HG02885 (cell line): ENCODE measurements at regions not wholly inside any gene's neighbourhood (a gene's known extent, or its start where the extent isn't known, plus 50 kb on each side); places are given as distances from the start of the nearest gene placed in this dataset.
A peak's percentile ranks its signal among the peaks of the same experiment; 100 is the strongest.

Experiments used
- ATAC-seq: cut with Tn5 transposase; IDR thresholded peaks from one replicate; pipeline ENCODE4 v1.9.1; 2021; ENCODE audit warnings: mild to moderate bottlenecking; ENCODE audit not compliant: unreplicated experiment, poor library complexity

DNA sequence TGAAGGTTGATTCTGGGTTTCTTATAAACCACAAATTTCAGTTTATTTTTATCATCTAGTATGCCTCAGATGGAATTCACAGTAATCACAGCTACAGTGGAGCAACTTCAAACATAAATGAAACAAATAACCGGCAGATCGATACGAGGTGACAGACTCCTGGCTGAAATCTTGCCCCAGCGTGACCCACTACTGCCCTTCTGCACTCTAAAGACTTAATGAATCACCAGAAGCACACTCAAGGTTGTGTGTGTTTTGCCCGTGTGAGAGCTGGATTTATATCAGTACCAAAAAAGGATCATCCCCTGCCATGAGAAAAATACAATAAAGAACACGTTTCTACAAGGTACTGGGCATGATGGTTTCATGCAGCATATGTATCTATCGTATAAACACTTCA, 161.7 kb downstream of the KLF12 start:
- ATAC-seq = no peak

DNA sequence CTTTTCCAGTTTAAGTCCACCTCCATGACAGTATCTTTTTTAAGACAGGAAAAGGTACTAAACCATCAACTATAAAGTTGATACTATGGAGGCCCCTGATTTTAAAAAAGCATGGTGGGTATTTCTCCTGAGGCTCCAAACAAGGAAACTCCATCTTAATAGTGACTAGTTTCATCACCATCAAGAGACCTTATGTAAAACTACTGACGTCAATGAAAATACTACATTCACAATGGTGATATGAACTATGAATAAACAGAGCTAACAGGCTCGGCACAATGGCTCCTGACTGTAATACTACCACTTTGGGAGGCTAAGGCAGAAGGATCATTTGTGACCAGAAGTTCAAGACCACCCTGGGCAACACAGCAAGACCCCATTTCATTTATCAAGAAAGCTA, 162.7 kb downstream of the KLF12 start:
- ATAC-seq = no peak

DNA sequence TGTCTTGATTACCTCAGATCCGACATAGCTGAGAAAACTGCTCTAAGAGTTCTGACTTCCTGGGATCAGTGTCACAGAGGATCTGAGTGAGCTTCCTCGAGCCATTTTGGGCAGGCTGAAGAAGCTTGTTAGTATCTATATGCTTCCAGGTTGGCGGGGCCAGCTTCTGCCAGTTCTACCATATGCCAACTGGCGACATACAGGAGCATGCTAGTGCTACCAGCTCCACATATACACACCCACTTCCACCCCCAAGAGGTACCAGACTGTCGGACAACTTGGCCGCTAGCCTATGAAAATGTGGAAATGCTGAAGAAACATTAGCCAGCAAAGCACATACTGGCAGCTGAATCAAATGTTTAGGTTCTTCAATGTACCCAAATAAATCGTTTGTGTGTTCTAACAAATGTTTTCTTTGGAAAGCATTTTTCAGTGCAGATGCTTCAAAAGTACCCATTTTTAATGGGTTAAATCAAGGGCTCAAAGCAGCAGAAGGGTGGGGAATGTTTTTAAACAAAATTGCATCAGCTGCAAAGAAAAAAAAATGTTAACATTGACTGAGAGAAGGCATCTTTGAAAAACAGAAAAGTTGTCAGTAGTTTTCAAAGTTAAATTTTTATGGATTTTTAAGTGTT, 163.7 kb downstream of the KLF12 start:
- ATAC-seq = no peak

DNA sequence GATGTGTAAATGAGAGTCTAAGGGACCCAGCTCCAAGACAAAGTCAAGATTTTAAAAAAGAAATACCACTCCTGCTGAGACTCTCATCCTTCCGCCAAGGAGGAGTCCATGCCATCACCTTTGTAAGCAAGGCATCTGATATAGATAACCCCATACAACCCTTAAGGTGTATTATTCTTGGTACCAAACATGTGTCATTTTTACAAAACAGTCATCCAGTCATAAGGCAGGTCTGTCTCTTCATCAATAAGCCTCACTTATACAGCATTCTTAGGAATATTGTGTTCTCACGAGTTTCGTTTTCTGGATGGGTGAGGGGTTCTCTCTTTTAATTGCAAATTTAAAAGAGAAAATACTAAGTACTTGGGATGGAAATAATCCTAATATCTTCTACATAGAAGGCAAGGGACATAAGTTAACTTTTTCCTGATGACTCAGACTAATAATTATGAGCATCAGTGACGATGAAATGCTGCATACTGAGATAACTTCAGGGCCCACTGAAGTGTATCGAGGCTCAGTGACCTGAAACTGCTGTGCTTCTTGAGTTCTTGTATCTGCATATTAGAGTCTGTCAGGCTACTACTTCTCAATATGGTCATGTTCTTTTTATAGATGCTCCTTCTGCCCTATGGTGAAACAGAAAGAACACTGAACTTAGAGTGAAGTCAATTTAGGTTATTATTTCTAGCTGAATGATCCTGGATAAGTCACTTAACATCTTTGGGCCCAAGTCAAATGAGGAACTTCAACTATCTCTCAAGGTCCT, 166.6 kb downstream of the KLF12 start:
- ATAC-seq = peak; percentile 99

DNA sequence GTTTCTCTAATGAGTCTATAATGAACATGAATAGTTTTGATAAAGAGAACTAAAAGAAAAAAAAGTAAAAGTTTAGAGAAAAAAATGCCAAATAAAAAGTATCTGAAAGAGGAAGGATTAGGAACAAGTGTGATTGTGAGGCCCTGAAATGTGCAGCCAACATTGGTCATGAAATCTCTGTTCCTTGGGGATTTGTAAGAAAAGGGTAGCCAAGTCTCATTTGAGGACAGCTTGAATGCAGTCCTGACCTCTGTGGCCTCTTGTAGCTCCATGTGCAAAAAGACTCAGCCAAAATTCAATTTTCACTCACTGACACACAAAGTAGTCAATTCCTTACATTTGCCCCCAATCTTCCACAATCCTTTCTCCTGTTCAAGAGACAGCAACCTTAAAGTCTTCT, 167.9 kb downstream of the KLF12 start:
- no peak for ATAC-seq

DNA sequence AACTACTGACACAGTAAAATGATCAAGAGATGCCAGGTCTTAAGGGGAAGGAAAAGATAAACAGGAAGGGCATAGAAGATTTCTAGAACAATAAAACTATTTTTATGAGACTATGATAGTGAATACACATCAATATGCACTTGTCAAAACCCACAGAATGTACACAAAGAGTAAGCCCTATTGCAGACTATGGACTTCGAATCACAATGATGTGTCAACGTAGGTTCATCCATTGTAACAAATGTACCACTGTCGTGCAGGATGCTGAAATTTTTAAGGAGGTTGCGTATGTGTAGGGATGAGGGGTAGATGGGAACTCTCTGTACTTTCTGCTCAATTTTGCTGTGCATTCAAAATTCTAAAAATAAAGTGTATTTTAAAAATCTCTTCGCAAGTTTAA, 171.9 kb downstream of the KLF12 start:
- ATAC-seq = no peak

DNA sequence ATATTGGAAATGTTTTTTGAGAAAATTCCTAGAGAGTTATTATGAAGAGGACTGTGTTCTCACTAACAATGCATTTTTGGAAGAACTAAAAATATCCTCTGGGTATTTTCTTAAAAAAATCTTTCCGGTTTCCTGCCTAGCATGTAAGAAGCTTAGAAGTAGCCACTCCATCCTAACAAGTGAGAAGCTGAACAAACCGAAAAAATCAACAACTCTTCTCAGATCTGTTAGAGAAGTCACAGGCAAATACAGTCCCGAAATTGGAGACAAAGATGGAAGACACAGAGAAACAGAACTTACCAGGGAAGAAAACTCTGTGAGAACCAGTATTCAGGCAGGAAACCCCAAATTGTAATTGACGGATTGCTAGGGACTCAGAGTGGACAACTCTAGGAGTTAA, 173.0 kb downstream of the KLF12 start:
- no peak for ATAC-seq

DNA sequence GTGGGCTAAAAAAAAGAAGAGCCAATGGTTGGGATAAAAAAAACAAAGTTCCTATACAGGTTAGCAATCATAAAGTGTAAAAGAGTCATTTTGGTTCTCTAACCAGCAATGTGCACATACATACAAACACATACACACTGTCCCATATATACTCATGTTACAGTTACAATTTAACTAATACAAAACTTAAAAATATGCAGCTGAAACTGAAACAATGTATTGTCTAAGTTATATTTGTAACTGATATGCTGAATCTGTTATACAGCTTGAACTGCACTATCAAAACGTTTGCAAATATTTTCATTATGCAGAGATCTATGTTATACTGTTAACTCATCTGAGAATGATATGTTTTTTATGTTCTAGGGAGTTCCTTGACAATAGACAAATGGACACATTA, 173.7 kb downstream of the KLF12 start:
- peak; percentile 41 for ATAC-seq

DNA sequence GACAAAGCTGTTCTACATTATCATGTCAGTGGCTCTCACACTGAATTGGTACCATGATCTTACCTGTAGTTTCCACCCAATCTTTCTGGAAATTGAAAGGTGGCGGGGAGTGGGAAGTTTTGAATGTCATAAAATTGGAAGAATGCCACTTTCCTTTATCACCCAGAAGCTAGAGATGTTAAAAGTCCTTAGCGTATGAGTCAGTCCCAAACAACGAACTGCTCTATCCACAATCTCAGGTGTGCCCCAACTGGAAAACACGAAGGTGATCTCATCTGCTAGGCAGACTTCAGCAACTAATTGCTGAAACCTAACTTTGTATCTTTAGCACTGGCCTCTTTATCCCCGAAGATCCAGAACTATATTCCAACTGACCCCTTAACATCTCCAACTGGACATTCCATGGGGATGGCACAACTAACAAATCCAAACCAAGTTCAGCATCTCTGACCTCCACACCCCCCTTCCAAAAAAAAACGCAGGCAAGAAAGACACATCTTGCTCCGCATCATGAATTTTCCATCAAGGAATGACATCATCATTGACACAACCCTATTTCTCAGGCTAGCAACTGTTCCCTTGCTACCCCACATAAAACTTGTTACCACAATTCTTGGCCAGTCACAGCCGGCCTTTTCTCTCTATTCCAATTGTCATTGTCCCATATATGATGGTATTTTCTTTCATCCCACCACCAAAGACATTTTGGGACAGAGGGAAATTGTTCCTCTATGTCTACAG, 175.4 kb downstream of the KLF12 start:
- no peak for ATAC-seq

DNA sequence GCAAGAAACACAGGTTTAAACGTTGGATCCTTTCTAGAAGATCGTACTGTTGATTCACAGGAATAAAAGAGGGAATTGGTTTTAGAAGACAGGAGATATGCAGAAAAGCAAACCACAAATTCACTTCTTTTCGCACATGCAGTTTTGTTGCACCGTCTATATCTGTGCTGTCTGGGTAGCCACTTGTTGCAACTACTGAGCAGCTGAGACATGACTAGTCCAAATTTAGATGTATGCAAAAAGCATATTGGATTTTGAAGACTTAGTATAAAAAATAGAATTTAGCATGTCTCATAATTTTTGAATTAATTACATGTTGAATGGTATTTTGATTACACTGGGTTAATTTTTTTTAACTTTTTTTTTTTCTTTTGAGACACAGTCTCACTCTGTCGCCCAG, 176.3 kb downstream of the KLF12 start:
- ATAC-seq = no peak

DNA sequence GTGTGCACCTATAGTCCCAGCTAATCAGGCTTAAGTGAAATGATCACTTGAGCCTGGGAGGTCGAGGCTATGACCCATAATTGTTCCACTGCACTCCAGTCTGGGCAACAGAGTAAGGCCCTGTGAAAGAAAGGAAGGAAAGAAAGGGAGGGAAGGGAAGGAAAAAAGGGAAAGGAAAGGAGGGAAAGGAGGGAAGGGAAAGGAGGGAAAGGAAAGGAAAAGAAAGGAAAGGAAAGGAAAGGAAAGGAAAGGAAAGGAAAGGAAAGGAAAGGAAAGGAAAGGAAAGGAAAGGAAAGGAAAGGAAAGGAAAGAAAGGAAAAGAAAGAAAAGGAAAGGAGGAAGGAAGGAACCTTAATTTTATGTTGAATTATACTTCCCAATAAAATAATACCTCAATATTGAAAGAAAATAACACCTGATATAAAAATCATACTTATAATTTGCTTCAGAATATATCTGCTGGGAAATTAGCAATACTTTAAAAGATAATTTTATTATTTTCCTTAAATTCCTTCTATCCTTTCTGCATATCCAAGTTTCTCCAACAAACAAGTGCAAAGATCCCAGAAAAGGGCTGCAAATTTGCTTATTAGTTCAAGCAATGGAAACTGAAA, 177.3 kb downstream of the KLF12 start:
- ATAC-seq = no peak

DNA sequence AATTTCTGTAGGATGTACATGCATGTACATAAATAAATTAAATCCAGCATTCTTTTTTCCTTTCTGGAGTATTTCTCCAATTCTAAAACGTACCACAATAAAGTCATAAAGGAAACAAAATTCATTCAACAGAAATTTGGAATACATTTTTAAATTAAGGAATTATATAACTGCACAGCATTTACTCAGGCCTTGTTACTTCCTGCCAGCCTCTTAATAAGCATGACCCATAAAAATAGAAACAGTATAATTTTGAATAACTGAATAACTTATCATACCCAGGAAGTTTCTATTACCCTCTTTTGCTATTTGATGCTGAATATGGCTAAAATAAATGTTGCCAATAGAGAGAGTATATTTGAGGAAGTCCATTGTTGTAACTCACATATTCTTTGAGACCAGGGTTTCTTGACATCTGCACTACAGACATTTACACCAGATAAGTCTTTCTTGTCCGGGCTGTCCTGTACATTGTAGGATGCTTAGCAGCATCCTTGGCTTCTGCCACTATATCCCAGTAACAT, 178.2 kb downstream of the KLF12 start:
- ATAC-seq = no peak

DNA sequence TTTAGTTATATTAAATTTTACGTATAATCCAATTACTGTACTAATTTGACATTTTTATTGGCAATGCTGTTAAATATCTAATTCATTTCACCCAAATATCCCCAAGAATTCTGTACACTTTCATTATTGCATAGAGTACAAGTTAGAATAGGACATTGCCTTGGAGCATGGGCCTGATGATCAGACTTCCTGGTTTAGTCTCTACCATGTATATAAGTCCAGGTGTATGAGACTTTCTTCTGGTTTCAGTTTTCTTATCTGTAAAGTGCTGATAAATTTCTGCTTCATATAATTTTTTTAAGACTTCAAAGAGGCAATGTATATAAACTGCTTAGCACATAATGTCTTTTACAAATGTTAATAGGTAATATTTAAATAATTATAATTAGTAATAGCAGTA, 179.4 kb downstream of the KLF12 start:
- ATAC-seq = peak; percentile 73

DNA sequence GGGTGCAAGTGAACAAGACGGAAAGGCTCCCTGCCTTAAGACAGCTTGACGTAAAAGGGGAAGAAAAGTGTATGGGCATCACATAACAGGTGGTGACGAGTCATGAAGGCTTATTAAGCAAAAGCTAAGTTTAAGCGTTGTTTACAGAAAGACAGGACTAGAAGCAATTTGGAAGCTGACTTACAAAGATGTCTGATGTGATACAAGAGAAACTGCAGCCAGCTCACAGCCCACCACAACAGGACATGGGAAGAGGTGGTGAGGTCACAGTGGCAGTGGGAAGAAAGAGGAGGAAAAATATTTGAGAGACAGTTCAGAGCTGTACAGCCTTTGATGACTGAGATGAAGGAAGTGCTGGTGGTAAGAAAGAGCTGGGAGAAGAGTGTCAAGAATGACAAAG, 181.6 kb downstream of the KLF12 start:
- no peak for ATAC-seq

DNA sequence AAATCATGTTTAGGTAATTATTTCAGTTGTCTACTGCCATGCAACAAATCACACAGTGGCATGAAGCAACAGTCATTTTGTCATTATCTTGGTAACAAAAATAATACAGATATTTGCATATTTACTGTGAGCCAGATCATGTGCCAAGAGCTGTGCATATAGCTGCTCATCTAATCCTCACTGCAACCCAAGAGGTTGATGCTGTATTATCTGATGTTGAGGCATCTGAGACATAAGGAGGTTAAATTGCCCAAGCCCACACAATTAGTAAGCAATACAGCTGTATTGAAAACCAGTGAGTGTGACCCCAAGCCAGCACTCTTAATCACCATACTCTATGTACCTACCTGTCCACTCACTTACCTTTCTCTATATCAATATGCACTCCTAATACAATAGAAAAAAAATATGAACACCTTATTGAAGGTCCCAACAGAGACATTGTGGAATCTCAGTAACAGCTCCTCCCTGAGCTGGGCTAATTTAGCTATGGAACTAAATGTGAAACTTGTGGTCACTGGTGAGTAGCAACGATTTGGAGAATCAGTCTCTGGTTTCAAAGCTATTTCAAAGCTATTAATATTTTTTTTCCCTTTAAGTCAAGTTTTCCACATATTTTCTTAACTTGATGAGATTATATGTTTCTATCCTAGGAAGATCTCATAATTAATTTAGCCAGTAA, 185.2 kb downstream of the KLF12 start:
- peak; percentile 63 for ATAC-seq

DNA sequence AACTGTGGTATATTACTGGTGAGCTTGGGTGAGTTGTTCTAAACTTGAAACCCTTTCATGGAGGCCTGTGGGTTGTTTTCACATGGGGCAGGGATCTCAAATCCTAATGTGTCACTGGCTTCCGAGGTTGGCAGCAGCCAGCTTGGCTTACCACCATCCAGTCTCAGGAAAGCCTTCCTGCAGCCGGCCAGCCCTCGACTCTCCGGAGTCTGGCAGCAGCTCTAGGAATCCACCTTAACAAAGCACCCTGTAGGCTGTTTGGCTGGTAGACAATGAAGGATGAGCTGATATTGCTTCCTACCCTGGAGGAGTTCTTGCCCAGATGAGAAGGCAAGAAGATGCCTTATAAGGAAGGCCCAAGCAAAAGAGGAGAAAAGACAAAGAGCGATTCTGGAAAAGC, 188.3 kb downstream of the KLF12 start:
- no peak for ATAC-seq

DNA sequence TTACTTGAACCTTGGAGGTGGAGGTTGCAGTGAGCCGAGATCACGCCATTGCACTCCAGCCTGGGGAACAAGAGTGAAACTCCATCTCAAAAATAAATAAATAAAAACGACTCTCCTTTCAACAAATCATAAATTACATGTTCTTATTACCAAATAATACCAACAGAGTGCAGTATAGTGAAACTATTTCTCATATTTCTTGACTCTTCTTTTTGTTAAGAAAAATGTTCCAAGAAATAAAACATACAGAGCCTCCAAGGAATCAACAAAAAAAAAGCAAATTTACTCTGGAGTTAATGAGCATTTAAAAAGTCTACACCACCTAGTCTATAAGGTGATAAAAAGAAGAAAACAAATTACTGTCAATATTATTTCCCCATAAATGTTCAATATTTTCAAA, 188.8 kb downstream of the KLF12 start:
- no peak for ATAC-seq

DNA sequence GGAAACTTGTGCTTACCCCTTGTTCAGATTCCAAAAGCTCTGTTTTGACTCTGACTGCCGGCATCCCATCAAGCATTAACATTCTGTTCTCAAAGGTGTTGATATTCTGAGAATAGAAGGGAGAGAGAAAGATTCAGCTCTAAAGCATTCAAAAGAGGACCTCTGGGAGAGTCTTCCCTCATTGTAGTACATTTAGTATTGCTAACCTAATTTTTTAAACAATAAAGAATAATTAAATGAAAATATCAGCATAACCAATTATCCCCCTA, 190.3 kb downstream of the KLF12 start:
- ATAC-seq = no peak

DNA sequence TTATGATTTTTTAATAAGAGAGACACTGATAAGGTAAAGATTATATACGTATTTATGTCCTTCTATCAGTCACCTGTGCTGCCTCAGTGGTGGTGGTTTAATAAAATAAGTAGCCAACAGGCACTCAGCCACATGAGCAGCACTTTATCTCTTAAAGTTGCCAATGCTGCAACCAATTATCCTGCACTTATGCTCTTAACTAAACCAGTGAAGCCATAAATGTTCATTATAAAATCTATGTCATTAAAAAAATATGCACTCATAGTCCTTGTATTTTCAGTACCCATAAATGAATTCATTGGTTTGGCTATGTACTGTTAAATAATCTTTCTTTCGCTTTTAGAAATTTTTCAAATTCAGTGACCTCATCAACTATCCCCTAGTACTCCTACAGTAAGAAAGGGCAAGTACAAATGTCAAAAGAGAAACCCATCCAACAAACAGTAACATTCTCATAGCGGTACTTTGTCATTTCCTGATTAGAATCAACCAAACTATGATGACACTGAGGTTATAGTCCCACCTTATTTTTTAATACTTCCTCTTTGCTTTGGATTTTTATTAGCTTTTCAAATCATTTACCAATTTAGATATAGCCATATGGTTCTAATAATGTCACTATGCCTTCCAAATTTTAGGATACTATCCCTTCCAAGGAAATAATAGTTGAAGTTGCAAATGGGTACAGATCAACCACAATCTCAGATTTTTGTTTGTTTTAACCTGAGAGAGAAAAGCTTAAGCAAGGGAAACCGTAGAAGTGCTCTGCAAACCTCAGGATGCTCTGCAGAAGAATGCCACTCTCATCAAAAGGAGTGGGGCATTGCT, 190.9 kb downstream of the KLF12 start:
- ATAC-seq = peak; percentile 91

DNA sequence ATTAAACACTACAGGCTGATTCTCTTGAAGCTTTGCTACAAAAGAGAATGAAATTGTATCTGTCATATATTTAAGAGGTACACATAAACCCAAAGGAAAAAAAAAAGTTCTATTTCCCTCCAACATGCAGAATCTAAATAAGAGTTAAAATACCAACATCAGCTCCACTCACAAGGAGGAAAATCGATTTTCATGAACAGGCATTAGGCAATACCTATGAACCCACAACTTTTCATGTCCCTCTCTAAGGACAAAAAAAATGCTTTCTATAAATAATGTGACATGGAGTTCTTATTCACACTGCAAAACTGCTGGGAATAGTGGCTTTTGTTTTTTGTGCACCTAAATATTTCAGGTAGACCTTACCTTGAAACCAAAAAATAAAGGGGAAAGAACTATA, 192.5 kb downstream of the KLF12 start:
- no peak for ATAC-seq
